Keratinocyte (primary cell): ENCODE measurements at regions not wholly inside any gene's neighbourhood (a gene's known extent, or its start where the extent isn't known, plus 50 kb on each side); places are given as distances from the start of the nearest gene placed in this dataset.

ENCODE experiments used
- DNase-seq: peaks from one replicate; pipeline ENCODE4 v3.0.0-alpha.2; 2011; ENCODE audit warnings: low read depth, missing footprints, low spot score
- FAIRE-seq: peaks from 2 replicates; lab custom pipeline; 2011; peaks lifted over from hg19 to GRCh38; lab: Jason Lieb, UNC
- H2AFZ ChIP-seq: 2 replicates; pipeline ENCODE4 v1.6.0; 2012; ENCODE audit warnings: low read length, control low read depth, inconsistent platforms; ENCODE audit not compliant: control insufficient read depth
- H3K27ac ChIP-seq: 2 replicates; pipeline ENCODE4 v1.5.1; 2011; ENCODE audit warnings: low read length; ENCODE audit not compliant: control insufficient read depth, insufficient read depth
- H3K27me3 ChIP-seq: 3 replicates; pipeline ENCODE4 v1.6.0; 2011; ENCODE audit warnings: low read length; ENCODE audit not compliant: control insufficient read depth, insufficient read depth; ENCODE audit errors: extremely low read depth
- H3K36me3 ChIP-seq, 2 experiments: 2 replicates in 1 of 2; 3 replicates in 1 of 2; pipeline ENCODE4 v1.5.1; 2011; ENCODE audit warnings: low read length in 2 of 2, mild to moderate bottlenecking in 1 of 2; ENCODE audit not compliant: control insufficient read depth in 2 of 2, insufficient read depth in 2 of 2; ENCODE audit errors: extremely low read depth in 1 of 2
- H3K4me1 ChIP-seq: 3 replicates; pipeline ENCODE4 v1.5.1; 2011; ENCODE audit warnings: low read length; ENCODE audit not compliant: control insufficient read depth, insufficient read depth; ENCODE audit errors: extremely low read depth
- H3K4me2 ChIP-seq: 3 replicates; pipeline ENCODE4 v1.6.0; 2011; ENCODE audit warnings: low read depth, low read length; ENCODE audit not compliant: control insufficient read depth, insufficient read depth; ENCODE audit errors: extremely low read depth
- H3K4me3 ChIP-seq, 3 experiments: fragments of 200-600 bp in 1 of 3; sonication (generic) in 1 of 3; 2 replicates in 2 of 3; 3 replicates in 1 of 3; pipeline ENCODE4 v1.5.1; 2011 to 2016; ENCODE audit warnings: low read length in 3 of 3, mild to moderate bottlenecking in 3 of 3, control low read depth in 2 of 3, inconsistent platforms in 1 of 3, low read depth in 1 of 3, mixed read lengths in 1 of 3, mixed run types in 1 of 3, moderate library complexity in 1 of 3; ENCODE audit not compliant: control insufficient read depth in 2 of 3, insufficient read depth in 2 of 3; ENCODE audit errors: extremely low read depth in 1 of 3
- H3K79me2 ChIP-seq: 2 replicates; pipeline ENCODE4 v1.6.0; 2012; ENCODE audit warnings: low read length; ENCODE audit not compliant: control insufficient read depth, insufficient read depth
- H3K9ac ChIP-seq: 3 replicates; pipeline ENCODE4 v1.6.0; 2011; ENCODE audit warnings: low read length; ENCODE audit not compliant: control insufficient read depth, insufficient read depth; ENCODE audit errors: extremely low read depth
- H3K9me1 ChIP-seq: 3 replicates; pipeline ENCODE4 v1.6.0; 2011; ENCODE audit warnings: low read length; ENCODE audit not compliant: control insufficient read depth, insufficient read depth; ENCODE audit errors: extremely low read depth
- H3K9me3 ChIP-seq: 2 replicates; pipeline ENCODE4 v1.5.1; 2012; ENCODE audit warnings: low read depth, low read length; ENCODE audit not compliant: control insufficient read depth
- H4K20me1 ChIP-seq: 3 replicates; pipeline ENCODE4 v1.6.0; 2011; ENCODE audit warnings: low read length; ENCODE audit not compliant: control insufficient read depth, insufficient read depth; ENCODE audit errors: extremely low read depth
- EZH2 ChIP-seq: IDR thresholded peaks from one replicate; pipeline ENCODE4 v1.6.1; 2012; ENCODE audit warnings: inconsistent platforms, mild to moderate bottlenecking, low read length, moderate library complexity
- dilution Hi-C: fragments of 300-500 bp; cut with MboI; formaldehyde crosslinking; loops from one replicate; pipeline ENCODE4 v1.7.0; 2020; ENCODE audit warnings: low sequenced_read_pairs; ENCODE audit not compliant: extremely low pct_ligation_motif_present
- TF ChIP-seq, protein P1 (sequence below), 3 experiments: IDR thresholded peaks in 1 of 3; conservative IDR thresholded peaks in 1 of 3; optimal IDR thresholded peaks in 1 of 3; 2 replicates in 2 of 3; 3 replicates in 1 of 3; pipeline versions ENCODE3 to v1.5.1; 2011; ENCODE audit warnings: low read length in 3 of 3, mild to moderate bottlenecking in 3 of 3, moderate library complexity in 2 of 3, control low read depth in 1 of 3, inconsistent platforms in 1 of 3; ENCODE audit not compliant: insufficient read depth in 2 of 3; ENCODE audit errors: extremely low read depth in 1 of 3

DNA sequence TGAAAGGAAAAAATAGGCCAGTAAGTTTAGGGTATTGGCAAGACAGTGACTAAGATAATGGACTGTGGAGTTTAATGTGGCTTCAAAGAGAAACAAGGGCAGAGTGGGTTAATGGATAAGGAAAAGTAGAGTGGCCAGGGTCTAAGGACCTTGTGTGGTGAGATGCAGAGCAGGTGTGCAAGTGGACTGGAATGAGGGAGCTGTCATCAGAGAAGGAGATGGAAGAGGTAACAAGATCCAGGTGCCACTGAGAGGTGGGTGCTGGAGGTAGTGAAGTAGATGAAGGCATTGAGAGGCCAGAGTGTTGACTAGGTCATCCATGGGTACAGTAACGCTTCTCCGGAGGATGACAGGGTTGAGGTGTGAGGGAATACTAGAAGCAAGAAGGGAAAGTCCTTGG lies 136.1 kb downstream of the QRSL1 start:
- FAIRE-seq, result no peak
- H3K9me3 ChIP-seq, result peaks cover under 1% of the 10 kb centered on the region
- H3K36me3 ChIP-seq, result no peaks in the 10 kb centered on the region
- no peak overlapping the region for H3K4me2 ChIP-seq
- no peak overlapping the region for H3K9ac ChIP-seq
- no peaks in the 10 kb centered on the region for H4K20me1 ChIP-seq
- dilution Hi-C loops, result no loop called here
- no peaks in the 10 kb centered on the region for H3K9me1 ChIP-seq
- H3K27ac ChIP-seq, result no peak overlapping the region
- DNase-seq, result no peak
- no peaks in the 10 kb centered on the region for H3K27me3 ChIP-seq
- TF ChIP-seq EZH2, result no peak
- TF ChIP-seq, protein P1, sequence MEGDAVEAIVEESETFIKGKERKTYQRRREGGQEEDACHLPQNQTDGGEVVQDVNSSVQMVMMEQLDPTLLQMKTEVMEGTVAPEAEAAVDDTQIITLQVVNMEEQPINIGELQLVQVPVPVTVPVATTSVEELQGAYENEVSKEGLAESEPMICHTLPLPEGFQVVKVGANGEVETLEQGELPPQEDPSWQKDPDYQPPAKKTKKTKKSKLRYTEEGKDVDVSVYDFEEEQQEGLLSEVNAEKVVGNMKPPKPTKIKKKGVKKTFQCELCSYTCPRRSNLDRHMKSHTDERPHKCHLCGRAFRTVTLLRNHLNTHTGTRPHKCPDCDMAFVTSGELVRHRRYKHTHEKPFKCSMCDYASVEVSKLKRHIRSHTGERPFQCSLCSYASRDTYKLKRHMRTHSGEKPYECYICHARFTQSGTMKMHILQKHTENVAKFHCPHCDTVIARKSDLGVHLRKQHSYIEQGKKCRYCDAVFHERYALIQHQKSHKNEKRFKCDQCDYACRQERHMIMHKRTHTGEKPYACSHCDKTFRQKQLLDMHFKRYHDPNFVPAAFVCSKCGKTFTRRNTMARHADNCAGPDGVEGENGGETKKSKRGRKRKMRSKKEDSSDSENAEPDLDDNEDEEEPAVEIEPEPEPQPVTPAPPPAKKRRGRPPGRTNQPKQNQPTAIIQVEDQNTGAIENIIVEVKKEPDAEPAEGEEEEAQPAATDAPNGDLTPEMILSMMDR (optimal IDR thresholded peaks at IDR 0.05 in 1 of 3, IDR thresholded peaks at IDR 0.05 in 1 of 3, conservative IDR thresholded peaks at IDR 0.05 in 1 of 3; ENCODE audit: extremely low read depth in 1 of 3, insufficient read depth in 2 of 3, low read length in 3 of 3), result no peak
- H3K4me3 ChIP-seq, result no peak overlapping the region
- H3K4me1 ChIP-seq, result no peaks in the 10 kb centered on the region
- H2AFZ ChIP-seq, result no peak overlapping the region
- H3K79me2 ChIP-seq, result no peaks in the 10 kb centered on the region

GRCh38 chr6:106764353-106764980 lies 135.1 kb downstream of the QRSL1 start:
- no peaks in the 10 kb centered on the region for H3K4me1 ChIP-seq
- FAIRE-seq (no peak), DNase-seq (no peak)
- H3K36me3 ChIP-seq, result no peaks in the 10 kb centered on the region
- no peak overlapping the region for H3K9ac ChIP-seq
- H2AFZ ChIP-seq, result no peak overlapping the region
- no peaks in the 10 kb centered on the region for H3K79me2 ChIP-seq
- no peaks in the 10 kb centered on the region for H3K27me3 ChIP-seq
- no peak overlapping the region for H3K4me2 ChIP-seq
- no peaks in the 10 kb centered on the region for H3K9me1 ChIP-seq
- no peaks in the 10 kb centered on the region for H4K20me1 ChIP-seq
- dilution Hi-C loops, result no loop called here
- no peak for TF ChIP-seq EZH2
- TF ChIP-seq, protein P1 (optimal IDR thresholded peaks at IDR 0.05 in 1 of 3, IDR thresholded peaks at IDR 0.05 in 1 of 3, conservative IDR thresholded peaks at IDR 0.05 in 1 of 3; ENCODE audit: extremely low read depth in 1 of 3, insufficient read depth in 2 of 3, low read length in 3 of 3), result no peak
- no peak overlapping the region for H3K27ac ChIP-seq
- H3K9me3 ChIP-seq, result no peaks in the 10 kb centered on the region
- no peak overlapping the region for H3K4me3 ChIP-seq
